Upper lobe of right lung (tissue), 1 donor: ENCODE measurements at regions not wholly inside any gene's neighbourhood (a gene's known extent, or its start where the extent isn't known, plus 50 kb on each side); places are given as distances from the start of the nearest gene placed in this dataset.

Experiments
- ATAC-seq: fragments of 200-7000 bp; cut with Tn5 transposase; one replicate; pipeline ENCODE4 v1.9.1; 2020; ENCODE audit warnings: mild to moderate bottlenecking, moderate library complexity
- DNase-seq: peaks from one replicate; pipeline ENCODE4 v3.0.0-alpha.2; 2020
- H3K27ac ChIP-seq: fragments of 200-600 bp; one replicate; pipeline ENCODE4 v1.8.0; 2022
- H3K27me3 ChIP-seq: fragments of 200-600 bp; one replicate; pipeline ENCODE4 v1.8.0; 2022; ENCODE audit warnings: mild to moderate bottlenecking
- H3K36me3 ChIP-seq: fragments of 200-600 bp; one replicate; pipeline ENCODE4 v1.8.0; 2022
- H3K4me1 ChIP-seq: fragments of 200-600 bp; one replicate; pipeline ENCODE4 v1.8.0; 2022
- H3K4me3 ChIP-seq: fragments of 200-600 bp; one replicate; pipeline ENCODE4 v1.8.0; 2022; ENCODE audit warnings: mild to moderate bottlenecking
- H3K9me3 ChIP-seq: fragments of 200-600 bp; one replicate; pipeline ENCODE4 v1.8.0; 2022
- intact Hi-C: fragments of 100-400 bp; cut with DNase I; formaldehyde crosslinking; loops from one replicate; pipeline ENCODE4 v1.11.0; 2022
- TF ChIP-seq, protein P1 (sequence below): fragments of 200-600 bp; IDR thresholded peaks from one replicate; pipeline ENCODE4 v1.8.0; 2022; ENCODE audit warnings: antibody characterized with exemption
- donor health status: DM: no; HTN: yes; CAD: no; lungs with severe emphysema.

DNA sequence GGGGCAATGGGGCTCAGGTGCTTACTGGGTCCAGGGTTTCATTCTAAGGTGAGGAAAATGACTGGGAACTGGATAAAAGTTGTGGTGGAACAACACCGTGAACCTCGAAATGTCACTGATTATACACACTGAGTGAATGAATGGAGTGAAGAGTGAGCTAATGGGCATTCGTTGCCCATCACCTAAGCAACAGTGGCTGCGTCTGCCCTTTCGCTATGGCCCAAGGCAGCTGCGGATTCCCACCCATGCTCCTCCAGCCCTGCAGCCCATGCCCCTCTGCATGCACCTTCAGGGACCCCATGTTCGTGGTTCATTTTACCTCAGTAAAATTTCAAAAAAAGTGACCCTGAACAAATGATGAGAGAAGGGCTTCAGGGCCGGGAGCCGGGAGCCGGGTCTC, 196.3 kb downstream of the CTTN start:
- Histone ChIP-seq H3K27ac (no peak overlapping the region), H3K27me3 (no peaks in the 10 kb centered on the region), H3K4me3 (no peak overlapping the region), H3K36me3 (no peaks in the 10 kb centered on the region), H3K9me3 (no peaks in the 10 kb centered on the region), H3K4me1 (no peaks in the 10 kb centered on the region)
- TF ChIP-seq, protein P1, sequence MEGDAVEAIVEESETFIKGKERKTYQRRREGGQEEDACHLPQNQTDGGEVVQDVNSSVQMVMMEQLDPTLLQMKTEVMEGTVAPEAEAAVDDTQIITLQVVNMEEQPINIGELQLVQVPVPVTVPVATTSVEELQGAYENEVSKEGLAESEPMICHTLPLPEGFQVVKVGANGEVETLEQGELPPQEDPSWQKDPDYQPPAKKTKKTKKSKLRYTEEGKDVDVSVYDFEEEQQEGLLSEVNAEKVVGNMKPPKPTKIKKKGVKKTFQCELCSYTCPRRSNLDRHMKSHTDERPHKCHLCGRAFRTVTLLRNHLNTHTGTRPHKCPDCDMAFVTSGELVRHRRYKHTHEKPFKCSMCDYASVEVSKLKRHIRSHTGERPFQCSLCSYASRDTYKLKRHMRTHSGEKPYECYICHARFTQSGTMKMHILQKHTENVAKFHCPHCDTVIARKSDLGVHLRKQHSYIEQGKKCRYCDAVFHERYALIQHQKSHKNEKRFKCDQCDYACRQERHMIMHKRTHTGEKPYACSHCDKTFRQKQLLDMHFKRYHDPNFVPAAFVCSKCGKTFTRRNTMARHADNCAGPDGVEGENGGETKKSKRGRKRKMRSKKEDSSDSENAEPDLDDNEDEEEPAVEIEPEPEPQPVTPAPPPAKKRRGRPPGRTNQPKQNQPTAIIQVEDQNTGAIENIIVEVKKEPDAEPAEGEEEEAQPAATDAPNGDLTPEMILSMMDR, result no peak
- intact Hi-C loops, result no loop called here
- DNase-seq (no peak), ATAC-seq (no peak)

DNA sequence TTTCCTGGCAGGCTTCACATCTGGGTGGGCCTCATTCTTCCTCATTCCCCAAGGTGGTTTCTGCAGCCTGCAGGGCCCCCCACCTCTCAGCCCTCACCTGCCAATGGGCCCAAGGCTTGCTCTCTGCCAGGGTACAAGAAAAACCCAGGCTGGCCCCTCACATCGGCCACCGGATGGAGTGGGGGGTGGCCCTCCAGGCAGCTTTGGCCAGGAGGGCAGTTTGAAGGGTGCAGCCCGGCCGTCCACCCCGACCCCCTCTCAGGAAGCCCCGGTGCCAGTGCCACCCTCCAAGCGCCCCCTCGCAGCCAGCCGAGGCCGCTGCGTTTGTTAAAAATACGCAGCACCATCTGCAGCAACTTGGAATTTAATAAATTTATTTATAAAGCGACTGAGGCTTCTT, 196.7 kb downstream of the CTTN start:
- intact Hi-C loops, result no loop called here
- no peaks in the 10 kb centered on the region for H3K36me3 ChIP-seq
- no peak for ATAC-seq
- TF ChIP-seq, protein P1, result no peak
- no peaks in the 10 kb centered on the region for H3K9me3 ChIP-seq
- no peak for DNase-seq
- H3K27me3 ChIP-seq, result no peaks in the 10 kb centered on the region
- no peak overlapping the region for H3K4me3 ChIP-seq
- no peaks in the 10 kb centered on the region for H3K4me1 ChIP-seq
- no peak overlapping the region for H3K27ac ChIP-seq

DNA sequence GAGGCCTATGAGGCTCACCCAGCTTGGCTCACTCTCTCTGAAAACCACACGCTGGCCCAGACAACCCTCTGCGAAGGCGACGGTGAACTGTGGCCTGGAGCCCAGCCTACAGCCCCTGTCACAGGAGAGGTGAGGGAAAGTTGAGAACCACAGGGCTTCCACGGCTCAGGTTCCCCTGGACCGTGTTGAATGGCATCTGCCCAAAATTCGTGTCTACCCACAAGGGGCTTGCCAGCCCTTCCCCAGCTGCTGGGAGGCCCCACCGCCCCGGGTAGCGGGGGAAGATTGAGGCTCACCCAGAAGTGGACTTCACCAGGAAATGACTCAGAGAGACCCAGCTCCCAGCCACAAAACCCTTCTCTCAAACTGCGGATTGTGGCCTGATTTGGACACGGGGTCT, 197.1 kb downstream of the CTTN start:
- Histone ChIP-seq H3K27me3 (no peaks in the 10 kb centered on the region), H3K27ac (no peak overlapping the region), H3K4me3 (no peak overlapping the region), H3K36me3 (no peaks in the 10 kb centered on the region), H3K9me3 (no peaks in the 10 kb centered on the region), H3K4me1 (no peaks in the 10 kb centered on the region)
- ATAC-seq, result no peak
- DNase-seq, result no peak
- TF ChIP-seq, protein P1, result no peak
- intact Hi-C loops, result no loop called here

DNA sequence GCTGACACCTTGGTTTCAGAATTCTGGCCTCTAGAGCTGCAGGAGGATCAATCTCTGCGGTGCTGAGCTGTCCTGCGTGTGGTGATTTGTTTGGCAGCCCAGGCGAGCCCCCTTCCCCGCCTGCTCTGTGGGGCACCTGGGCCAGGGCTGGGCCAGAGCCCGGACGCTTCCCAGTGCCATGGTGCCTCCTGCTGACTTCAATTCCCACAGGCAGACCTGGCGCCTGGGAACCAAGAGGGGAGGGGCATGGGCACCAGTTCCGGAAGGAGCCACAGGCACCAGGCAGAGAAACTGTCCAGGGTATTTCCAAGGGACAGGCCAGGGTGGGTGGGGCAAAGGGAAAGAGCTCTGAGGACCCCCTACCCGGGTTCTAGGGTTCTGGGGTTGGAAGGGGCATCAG, 197.8 kb downstream of the CTTN start:
- Histone ChIP-seq H3K36me3 (no peaks in the 10 kb centered on the region), H3K27ac (no peak overlapping the region), H3K4me1 (no peaks in the 10 kb centered on the region), H3K9me3 (no peaks in the 10 kb centered on the region), H3K27me3 (no peaks in the 10 kb centered on the region), H3K4me3 (no peak overlapping the region)
- no peak for DNase-seq
- ATAC-seq, result no peak
- TF ChIP-seq, protein P1, result no peak
- intact Hi-C loops, result no loop called here

DNA sequence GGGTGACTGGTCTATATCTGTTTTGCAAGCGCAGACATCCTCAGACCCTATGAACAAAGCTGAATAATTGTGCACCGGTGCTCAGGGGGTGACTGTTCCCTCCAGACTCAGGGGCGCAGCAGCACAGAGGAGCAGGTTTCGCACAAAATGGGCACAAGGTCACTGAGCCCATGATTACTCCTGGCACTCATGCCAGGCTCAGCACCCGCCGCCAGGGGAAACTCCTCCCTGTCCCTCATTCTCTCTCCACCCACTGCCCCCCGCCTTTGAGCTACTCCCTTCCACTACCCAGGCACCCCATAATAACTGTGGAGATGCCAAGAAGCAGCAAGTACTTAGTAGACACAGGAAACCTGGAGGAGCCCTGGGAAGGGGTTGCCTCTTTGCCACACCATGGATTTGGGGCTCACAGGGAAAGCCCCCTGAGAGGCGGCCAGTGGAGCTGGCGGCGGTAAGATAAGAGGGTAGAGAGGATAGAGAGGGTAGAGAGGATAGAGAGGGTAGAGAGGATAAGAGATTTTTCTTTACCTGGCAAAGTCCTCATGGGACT, 198.8 kb downstream of the CTTN start:
- intact Hi-C loops, result no loop called here
- TF ChIP-seq, protein P1, result no peak
- Histone ChIP-seq H3K9me3 (no peaks in the 10 kb centered on the region), H3K4me1 (no peaks in the 10 kb centered on the region), H3K27ac (no peak overlapping the region), H3K27me3 (no peaks in the 10 kb centered on the region), H3K4me3 (no peak overlapping the region), H3K36me3 (no peaks in the 10 kb centered on the region)
- DNase-seq, result no peak
- no peak for ATAC-seq
